NCI-H510A (cell line): ENCODE measurements at regions not wholly inside any gene's neighbourhood (a gene's known extent, or its start where the extent isn't known, plus 50 kb on each side); places are given as distances from the start of the nearest gene placed in this dataset.

Experiments
- DNase-seq: peaks from one replicate; lab custom pipeline; 2025; lab: John Stamatoyannopoulos, UW

- DNase-seq, result no peak
These were observed 116.3 kb upstream of the SOX1 start for GRCh38 chr13:111950697-111951096.

GRCh38 chr13:111952032-111952431 is 114.9 kb upstream of the SOX1 start:
- no peak for DNase-seq

- DNase-seq, result no peak
These were observed 114.1 kb upstream of the SOX1 start for GRCh38 chr13:111952814-111953213.

- no peak for DNase-seq
These were observed 113.3 kb upstream of the SOX1 start for GRCh38 chr13:111953546-111954178.

DNA sequence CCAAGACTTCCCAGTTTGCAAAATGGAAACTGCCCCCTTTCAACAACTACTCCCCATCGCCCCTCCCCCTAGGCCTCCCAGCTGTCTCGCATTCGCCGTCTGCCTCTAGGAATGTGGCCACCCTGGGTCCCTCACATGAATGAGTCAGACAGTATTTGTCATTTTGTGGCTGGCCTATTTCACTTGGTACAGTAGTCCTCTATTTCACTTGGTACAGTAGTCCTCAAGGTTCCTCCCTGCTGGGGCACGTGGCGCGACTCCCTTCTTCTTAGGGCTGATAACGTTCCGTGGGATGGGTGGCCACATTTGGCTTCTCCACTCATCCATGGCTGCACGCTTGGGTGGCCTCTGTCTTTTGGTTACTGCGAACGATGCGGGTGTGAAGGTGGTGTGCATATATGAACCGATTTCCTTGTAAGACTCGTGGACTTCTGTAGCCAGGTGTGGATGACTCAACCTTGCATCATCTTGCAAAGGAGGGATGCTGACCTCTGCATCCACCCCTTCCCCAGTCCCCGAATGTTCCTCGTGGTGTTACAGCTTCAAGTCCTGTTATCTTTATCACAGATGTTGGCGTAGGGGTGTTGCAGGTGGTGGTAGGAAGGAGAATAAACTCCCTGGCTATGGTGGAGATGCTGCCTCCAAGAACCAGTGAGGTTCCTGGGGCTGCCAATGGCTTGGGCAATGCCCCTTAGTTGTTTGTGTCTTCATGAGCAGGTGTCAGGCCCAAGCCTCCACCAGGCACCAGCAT is 112.1 kb upstream of the SOX1 start:
- DNase-seq, result peak; percentile 56

DNA sequence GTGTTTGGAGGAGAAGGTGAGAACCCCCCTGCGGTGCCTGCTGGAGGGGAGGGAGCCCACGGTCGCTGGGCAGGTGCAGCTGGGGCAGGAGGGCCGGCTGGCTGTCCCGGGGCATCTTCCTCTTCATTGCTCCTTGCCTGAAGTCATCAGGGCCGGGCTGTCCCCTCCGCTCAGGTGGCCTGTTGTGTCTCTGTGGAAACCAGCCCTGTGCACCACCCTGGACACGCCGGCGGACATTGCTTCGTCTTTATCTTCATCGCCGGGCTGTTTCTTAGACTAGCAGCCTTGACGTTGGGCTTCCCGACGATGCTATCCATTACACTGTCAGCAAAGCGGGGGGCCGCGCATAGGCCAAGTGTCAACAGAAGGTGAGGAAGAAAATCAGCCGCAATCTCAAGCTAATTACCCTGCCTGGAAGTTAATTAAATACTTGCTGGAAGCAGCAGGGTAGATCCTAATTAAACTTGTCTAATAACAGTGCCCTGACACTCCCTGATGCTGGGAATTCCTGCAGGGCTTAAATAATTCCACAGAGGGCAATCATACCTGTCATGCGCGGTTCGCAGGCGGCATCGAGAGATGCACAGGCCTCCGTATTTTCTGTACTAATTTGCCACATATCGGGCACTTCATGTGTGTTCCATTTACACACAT is 111.4 kb upstream of the SOX1 start:
- no peak for DNase-seq

DNA sequence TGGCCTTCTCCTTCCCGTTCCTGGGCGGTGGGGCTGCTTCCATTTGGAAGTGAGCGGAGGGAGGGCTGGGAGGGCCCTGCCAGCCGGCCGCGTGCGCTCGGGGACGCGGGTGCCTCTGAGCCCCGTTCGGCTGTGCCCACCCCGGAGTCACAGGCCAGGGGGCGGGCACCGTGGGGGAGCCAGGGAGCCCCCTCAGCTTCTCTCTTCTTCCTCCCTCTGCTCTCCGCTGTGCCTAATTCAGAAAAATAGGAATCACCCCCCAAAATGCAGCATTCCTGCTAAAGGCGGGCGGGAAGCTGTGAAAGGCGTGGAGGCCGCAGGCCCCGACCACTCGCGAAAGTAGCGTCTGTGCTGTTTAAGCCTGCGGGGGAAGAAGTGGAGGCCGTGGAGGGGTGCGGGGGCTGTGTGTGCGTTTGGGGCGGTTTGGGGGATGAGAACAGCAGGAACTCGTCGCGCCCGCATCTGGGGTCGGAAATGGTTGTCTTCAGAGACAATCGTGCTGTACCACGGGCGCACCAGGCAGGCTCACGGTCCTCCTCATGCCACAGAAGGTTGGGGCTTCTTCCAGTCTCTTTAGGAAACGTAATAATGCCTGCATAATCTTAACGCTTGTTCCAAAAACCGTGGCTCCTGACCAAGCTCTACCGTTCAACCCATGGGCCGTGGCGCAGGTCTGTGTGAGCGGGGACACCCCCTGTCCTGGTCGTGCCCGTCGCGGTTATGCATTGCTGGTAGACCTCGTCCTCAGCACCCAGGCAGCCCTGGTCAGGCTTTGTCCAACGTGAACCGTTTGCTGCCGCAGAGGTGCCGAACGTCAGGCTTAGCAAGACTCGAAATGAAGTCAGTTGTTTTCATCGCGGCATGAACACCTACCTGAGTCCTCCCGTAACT is 110.4 kb upstream of the SOX1 start:
- DNase-seq, result no peak

GRCh38 chr13:111957913-111958450 is 109.0 kb upstream of the SOX1 start:
- no peak for DNase-seq

DNA sequence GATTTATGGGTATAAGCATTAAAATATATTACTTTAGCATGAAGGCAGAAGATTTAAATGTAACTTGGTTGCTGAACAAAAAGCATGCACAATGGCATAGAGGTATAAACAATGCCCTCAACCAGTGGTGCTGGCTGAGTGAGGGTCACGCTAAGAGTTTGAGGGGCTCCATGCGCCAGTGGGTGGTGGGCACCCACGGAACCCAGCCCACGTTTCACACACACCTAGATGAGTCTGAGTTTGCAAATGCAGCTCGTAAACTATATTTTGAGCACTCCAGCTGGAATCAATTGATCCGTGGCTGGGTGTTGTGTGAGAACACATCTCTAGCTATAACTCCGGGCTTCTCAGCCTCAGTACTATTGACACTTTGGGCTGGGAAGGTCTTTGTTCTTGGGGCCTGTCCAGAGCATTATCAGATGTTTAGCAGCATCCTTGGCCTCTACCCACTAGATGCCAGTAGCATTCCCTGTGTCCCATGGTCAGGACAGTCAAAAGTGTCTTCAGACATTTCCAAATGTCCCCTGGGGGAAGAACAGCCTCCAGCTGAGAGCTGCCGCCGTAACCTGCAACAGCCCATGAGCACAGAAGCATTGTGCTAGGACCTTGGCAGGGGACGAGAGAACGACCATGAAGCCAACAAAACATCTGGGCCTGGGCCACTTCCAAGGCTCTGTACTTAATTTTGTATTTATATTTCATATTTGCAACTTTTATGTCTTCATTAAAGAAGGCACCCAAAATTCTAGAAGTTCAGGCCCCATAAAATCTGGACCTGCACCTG is 108.1 kb upstream of the SOX1 start:
- no peak for DNase-seq

GRCh38 chr13:111960152-111960772 is 106.7 kb upstream of the SOX1 start:
- DNase-seq, result no peak

- DNase-seq, result no peak
These were observed 105.7 kb upstream of the SOX1 start for GRCh38 chr13:111961236-111961635.

DNA sequence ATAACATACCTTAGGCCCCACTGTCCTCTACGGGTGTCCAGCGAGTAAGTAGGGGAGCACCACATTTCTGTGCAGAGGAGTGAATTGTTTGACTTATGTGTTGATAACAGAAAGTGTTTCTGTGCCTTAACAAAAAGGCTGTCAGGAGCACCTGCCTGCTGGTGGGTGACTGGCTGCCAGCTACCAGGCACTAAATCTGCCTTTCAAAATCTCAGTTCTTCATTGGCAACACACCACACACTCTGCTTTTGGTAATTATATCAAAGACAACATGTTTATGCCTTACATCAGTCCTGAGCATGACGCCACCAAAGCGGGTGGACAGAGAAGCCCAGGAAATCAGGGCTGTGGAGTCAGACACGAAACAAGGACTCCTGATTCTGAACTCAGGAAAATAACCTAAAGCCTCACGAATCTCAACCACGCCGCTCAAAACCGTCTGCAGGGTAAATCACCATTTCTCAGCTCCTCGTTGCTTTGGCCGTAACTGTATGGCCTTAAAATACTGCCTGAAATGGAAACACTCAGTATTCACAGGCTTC is 105.2 kb upstream of the SOX1 start:
- no peak for DNase-seq

DNA sequence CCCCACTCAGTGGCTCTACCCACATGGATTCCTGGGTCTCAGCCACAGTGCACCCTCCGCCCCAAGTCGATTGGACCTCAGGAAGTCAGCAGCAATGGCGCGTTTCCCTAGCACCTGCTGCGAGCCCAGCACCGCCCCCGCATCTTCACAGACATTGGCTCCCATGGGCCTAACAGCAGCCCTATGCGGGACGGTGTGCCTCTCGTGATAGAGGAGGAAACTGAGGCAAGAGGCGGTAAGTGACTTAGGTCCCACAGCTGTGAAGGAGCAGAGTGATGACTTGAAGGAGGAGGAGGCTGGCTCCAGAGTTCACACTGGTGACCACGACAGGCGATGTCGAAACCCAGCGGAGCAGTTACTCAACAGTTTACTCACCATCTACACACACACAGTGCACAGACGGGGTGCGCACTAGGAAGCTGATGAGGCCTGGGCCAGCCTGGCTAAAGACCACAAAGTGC is 104.5 kb upstream of the SOX1 start:
- DNase-seq, result no peak

GRCh38 chr13:111963031-111963430 is 103.9 kb upstream of the SOX1 start:
- no peak for DNase-seq

GRCh38 chr13:111964411-111965035 is 102.4 kb upstream of the SOX1 start:
- no peak for DNase-seq

DNA sequence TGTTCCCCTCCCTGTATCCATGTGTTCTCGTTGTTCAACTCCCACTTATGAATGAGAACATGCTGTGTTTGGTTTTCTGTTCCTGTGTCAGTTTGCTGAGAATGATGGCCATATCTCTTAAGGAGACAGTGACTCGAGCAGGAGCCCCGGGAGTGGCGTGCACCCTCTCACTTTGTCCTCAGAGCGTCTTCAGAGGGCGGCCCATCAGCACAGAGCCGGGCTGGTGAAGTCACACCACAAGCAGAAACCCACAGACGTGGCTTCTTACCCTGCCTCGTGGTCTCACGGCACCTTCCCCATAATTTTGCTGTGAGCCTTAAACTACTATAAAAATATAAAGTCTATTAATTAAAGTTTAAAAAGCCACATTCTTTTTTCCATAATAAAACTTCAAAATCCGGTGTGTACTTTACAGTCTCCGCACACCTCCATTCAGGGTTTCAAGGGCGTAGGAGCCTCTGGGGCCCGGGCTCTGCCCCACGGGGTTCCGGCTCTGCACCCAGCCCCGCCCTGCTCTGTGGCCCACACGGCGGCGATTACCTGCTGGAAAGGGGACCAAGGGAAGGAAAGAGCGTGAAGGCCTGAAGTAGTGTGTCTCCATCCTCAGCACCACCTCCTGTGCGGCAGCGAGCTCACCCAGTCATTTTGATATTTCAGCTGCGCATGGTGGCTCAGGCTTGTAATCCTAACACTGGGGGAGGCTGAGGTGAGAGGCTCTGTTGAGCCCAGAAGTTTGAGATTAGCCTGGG is 101.3 kb upstream of the SOX1 start:
- no peak for DNase-seq

- DNase-seq, result no peak
These were observed 100.0 kb upstream of the SOX1 start for GRCh38 chr13:111966933-111967332.

DNA sequence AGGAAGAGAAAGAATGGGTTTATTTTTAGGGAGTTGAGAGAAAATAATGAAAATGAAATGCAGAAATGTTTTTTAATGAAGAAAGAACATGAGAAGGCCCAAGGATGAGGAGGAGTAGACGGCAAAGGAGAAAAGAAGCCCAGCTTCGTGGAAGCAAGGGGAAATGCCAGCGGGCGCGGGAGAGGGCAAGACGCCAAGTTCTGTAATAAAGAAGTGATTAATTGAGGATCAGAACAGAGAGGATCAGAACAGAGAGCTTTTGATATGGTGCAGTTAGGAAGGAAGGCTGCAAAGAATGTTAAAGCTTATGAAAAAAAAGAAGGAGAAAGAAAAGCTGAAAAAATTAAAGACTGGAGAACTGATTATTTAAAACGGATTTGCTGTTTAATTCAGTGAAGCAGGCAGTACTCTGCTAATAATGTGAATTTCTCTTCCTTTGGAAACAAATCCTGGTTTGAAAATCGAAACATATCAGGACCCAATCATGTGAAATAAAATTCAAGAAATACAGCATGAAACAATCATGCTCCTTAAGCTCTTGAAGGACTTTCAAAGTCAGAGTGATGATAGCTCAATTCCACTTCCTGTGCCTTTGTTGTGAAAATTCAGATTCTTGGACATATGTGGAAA is 99.3 kb upstream of the SOX1 start:
- DNase-seq, result no peak
